IPS DF 4.7 (cell line): ENCODE measurements at regions not wholly inside any gene's neighbourhood (a gene's known extent, or its start where the extent isn't known, plus 50 kb on each side); places are given as distances from the start of the nearest gene placed in this dataset.

Experiments
- DNase-seq: peaks from one replicate; pipeline ENCODE4 v3.0.0-alpha.2; 2013; ENCODE audit warnings: low spot score; ENCODE audit errors: extremely low read depth

DNA sequence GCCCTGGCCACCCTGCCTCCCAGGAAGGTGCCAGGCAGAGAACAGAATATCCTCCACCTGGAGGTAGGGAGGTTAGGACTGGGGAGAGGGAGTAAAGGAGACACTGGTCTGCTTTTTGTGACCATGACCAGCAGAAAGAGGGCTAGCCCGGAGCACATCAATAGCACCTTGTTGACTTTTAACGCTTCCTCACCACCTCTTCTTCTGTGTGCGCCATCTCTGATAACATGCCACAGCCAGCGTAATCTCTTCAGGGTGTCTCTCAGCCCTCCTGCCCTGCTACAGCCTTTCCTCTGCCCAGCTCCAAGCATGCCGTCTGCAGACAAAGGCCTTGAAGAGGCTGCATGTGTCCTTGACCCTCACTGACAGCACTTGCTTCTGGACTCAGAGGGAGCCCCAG, 50.9 kb upstream of the GJA5 start:
- DNase-seq = no peak

DNA sequence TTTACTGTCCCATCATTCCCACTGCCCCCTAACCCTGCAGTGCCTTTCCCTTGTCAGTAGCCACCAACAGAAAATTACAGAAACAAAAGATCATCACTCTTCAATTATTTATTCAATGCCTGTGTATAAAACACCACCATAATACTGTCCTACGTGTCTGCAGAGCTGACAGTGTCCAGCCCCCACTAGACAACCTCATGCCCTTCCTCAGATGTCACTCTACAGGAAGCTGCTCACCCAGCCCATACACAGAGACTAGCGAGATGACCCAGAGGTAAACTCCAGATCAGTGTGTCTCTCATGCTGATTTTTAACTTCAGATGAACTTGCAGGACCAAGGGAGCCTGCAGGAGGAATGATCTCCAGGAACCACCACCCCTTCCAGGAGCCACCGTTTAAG, 51.3 kb upstream of the GJA5 start:
- no peak for DNase-seq

DNA sequence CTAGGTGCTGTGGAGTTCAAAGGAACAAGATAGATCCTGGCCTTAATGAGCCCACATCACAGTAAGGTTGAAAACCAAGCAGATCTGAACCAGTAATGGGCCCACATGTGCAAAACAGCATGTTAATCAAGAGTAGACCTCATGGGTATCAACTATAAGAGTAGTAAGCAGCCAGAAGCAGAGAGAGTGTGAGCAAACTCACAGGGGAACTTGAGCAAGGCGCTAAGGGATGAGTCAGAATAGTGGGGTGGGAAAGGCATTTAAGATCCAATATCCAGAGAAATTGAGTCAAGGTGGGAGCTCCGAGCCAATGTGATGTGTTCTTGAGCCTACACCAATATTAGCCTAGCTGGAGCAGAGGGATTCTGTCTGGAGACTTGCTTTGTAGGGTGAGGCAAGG, 52.4 kb upstream of the GJA5 start:
- DNase-seq = no peak

DNA sequence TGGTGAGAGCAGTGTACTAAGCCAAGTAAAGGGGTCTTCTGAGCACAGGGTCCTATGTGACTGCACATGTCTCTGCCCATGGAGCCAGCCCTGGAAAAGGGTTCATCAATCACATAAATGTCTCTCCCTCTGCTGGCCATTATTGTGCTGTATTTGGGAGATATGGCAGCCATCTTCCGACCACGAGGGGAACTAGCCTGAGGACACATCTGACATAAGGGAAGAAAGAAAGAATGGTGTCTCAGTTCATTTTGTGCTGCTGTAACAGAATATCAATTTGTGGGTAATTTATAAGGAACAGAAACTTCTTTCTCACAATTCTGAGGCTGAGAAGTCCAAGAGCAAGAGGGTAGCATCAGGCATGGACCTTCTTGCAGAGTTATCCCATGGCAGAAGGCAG, 55.1 kb upstream of the GJA5 start:
- DNase-seq = no peak

DNA sequence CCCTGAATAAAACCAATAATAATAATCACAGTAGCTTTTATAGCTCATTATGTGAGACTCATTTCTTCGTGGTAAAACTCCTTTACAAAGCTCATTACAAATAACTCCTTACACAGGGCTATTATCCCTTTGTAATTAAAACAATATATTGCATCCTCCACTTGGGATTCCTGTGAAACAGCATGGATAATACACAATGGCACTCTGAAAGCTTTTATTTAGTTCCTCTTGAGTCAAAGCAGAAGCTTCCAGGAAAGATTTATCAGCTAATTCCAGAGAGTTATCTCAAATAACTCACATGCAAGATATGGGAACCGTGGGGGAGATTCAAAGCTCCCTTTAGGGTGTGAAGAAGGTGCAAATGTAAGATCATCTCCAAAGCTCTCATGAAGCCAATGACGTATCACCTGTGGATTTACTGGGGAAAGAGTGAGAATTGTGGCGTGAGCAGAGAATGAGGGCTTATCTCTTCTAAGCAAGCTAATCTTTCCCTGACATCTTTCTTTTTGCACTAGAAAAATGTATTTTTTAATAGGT, 60.4 kb upstream of the GJA5 start:
- DNase-seq = no peak

DNA sequence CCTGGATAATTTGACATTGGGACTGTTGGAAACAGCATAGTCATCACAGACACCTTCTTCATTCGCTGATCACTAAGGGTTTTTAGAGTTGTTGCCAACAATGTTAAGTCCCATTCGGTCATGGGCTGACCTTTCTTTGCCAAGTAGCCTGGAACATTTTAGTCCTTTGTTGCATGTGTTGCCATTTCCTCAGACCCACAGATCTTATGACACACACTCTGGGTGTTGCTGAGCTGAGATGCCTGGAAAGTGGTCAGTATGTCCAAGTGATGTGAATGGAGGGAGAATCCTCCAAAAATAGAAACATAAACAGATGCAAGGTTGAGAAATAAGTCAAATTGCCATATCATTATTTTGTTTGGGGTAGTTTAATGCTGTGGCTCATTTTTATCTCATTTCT, 61.5 kb upstream of the GJA5 start:
- DNase-seq = no peak

DNA sequence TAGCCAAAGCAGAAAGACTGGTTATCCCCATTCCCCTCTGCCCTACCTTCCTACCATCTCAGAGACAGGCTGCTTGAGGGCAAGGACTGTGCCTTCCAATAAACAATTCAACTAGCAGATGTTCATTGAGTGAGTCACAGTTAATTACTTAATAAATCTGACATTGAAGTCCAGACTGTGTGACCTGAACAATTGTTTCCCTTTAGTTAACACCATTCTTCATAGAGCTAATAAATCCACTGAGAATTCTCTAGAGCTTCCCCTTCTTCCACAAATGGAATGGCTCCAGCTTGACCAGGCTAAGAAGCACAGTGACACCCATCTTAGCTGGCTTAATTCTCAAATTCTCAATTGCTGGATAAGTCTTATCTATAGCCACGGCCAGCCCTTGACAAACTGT, 61.9 kb upstream of the GJA5 start:
- no peak for DNase-seq

DNA sequence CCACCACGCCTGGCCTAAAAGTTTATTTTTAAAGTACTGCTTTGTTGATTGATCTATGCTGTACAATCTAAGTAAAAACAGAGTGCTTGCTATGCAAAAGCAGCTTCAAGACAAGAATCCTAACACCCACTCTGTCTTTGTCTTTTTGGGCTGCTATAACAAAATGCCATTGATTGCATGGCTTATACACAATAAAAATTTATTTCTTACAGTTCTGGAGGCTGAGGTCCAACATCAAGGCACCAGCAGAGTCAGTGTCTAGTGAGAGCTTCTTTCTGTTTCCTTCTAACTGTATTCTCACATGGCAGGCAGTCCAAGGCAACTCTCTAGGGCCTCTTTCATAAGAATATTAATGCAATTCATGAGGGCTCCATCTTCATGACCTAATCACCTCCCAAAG, 63.6 kb upstream of the GJA5 start:
- no peak for DNase-seq

DNA sequence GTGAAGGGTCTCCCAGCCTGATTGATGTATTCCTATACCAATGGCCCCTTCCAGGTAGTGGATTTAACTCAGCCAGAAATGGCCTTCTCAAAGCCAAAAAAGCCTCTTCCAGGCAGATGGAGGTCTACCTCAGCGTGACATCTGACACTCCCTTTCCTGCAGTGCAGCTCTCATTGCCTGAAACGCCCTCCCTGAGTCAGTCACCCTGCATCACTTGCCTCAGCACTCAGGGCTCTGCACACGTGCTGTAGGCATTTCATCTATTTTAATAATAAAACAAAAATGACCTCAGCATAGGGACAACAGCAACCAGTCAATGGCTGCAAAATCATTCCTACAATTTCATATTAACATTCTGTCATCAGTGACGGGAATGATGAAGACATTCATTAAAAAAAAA, 64.4 kb upstream of the GJA5 start:
- DNase-seq = no peak

DNA sequence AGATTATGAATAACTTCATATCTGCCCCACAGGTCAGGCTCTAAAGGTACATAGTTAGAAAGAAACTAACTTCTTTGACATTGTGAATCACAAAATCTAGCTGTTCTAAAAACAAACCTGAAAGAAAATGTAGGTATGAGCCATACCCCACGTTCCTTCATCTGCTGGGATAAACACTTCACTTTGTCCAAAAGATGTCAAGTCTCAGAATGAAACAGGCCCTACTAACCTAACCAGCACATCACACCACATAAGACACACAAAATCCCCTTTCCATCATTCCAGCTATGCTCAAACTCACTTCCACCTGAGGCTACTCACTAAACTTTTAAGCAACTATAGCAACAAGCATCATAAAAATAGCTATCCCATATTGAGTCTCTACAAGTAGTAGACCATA, 65.2 kb upstream of the GJA5 start:
- no peak for DNase-seq

DNA sequence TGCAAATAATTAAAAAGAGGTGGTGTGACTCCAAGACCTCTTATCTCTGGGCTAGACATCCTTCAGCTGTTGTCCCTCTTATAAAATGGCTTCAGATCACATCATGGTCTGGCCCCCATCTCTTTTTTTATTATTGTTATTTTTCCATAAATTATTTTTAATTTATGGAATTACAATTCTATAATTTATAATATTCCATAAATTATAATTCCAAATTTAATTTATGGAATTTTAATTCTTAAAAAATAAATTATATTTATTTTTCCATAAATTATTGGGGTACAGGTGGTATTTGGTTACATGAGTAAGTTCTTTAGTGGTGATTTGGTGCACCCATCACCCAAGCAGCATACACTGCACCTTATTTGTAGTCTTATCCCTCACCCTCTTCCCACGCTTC, 65.9 kb upstream of the GJA5 start:
- DNase-seq = no peak

DNA sequence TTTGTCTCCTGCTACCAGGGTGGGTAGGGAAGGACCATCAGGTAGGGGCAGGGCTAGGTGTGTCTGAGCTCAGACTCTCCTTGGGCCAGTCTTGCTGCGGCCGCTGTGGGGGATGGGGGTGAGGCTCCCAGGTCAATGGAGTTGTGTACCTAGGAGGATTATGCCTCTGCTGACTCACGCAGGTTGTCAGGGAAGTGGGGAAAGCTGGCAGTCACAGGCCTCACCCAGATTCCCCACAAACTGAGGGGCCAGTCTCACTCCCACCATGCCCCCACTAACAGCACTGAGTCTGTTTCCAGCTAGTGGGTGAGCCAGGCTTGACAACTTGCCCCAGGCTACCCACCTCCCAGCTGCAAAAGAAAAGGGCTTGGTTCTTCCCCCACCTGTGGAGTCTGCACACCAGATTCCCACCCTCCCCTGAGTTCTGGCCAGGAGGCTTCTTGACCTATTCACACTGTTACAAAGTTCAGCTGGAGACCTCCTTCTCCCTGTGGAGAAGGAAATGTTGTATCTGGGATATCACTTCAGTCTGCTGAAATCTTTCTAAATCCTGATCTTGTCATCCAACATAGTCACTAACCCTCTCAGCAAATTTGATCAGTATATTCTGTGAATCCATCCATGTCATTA, 69.2 kb upstream of the GJA8 start:
- DNase-seq = no peak

DNA sequence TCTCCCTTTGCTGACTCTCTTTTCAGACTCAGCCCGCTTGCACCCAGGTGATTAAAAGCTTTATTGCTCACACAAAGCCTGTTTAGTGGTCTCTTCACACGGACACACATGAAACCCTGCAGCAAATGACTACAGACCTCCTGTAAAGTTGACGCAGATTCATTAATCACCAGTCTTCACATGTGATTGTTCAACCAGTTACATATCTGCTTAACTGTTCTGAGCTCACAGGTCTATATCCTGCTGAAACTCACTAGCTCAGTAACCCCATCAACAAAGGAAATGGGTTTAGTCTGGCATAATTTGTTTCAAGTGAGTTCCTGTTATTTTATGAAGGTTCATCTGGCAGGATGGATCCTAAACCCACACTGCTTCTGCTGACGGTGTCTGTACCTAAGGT, 68.4 kb upstream of the GJA8 start:
- no peak for DNase-seq

DNA sequence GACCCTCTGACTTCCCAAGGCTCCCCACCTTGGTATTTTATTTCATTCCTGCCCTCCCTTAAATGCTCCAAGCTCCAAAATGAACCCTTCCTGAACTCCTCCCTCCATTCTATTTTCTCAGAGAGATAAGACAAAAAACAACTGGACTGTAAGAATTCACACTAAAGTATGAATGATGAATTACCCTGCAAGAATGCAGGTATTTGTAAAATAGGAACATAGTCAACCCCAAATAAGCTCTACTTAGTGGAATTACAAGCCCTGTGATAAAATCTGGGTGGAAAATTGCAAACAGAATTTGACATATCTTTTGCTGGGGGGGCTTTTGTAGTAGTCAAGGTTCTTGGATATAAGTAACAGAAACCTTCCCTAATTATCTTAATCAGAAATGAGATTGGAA, 67.8 kb upstream of the GJA8 start:
- no peak for DNase-seq

DNA sequence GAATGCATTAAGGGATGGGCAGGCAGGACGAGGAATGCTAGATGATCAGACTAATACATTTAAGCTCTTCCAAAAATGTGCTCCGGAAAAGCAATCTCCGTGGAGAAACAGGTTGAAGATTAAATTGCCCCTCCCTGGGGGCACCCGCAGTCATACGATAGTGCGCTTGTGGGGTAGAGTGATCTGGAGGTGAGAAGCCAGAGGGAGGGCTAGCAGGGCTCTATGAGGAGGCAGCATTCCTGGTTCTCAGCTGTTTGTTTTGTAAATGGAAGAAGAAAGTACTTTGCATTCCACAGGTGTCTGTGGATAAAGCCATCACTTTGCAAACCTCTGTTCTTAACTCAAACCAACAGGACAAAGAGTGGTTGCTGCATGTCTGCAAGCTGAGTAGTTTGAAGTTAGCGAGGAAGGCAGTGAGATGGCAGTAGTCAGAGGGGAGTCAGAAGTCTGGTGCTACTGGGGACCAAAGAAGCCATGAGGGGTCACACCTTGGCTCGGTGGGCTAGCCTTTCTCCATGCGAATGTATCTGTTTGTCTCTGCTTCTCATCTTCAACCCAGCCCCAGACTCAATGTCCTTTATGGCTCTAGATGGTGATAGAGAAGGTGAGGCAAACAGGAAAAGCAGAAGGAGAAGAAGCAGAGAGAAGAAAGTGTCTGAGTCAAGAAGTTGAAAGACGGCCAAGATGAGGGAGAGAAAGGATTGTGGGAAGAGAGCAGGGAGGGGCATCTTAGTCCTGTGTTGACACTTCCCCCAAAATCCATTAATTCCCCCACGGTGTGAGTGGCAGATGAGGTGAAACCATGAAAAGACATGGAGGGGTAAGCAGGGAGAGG, 65.2 kb upstream of the GJA8 start:
- peak; percentile 91 for DNase-seq

DNA sequence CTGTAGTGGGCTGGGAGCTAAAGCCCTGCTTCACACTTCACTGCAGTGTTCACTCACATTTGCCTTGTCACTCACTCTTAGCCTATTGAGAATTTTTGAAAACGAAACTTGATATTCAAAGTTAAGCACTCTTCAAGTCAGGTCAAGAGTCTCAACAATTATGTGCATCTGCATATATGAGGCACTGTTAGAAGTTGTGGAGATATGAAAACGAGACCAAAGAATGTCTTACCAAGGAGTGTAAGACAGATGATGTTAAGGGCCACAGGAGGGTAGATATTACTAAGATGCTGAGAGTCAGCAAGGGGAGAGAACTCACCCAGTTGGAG, 64.7 kb upstream of the GJA8 start:
- no peak for DNase-seq

DNA sequence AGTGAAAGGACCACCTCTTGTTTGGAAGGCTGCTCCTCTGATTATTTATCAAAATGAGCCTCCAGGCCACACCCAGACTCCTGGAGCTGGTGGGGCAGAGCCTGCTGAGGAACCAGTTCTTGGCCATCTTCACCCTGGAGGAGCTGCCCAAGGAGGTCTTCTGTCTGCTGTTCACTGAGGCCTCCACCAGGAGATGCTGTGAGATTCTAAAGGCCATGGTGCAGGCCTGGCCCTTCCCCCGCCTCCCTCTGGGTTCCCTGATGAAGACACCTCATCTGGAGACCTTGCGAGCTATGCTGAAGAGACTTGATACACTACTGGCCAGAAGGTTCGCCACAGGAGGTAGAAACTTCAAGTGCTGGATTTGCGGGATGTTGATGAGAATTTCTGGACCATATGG, 61.7 kb upstream of the GJA8 start:
- DNase-seq = no peak

DNA sequence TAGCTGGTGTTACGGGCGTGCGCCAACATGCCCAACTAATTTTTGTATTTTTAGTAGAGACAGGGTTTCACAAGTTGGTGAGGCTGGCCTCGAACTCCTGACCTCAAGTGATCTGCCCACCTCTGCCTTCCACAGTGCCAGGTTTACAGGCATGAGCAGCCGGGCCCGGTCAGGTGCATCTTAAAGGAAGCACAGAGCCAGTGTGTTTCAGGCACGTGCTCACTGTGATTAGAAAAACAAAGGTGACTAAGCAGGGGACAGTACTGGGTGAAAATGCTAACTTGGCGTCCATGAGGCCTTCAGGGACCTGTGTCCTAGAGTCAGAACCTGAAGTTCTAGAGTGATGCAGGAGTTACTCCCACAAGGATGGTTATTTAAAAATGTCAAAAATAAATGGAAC, 60.0 kb upstream of the GJA8 start:
- DNase-seq = no peak

DNA sequence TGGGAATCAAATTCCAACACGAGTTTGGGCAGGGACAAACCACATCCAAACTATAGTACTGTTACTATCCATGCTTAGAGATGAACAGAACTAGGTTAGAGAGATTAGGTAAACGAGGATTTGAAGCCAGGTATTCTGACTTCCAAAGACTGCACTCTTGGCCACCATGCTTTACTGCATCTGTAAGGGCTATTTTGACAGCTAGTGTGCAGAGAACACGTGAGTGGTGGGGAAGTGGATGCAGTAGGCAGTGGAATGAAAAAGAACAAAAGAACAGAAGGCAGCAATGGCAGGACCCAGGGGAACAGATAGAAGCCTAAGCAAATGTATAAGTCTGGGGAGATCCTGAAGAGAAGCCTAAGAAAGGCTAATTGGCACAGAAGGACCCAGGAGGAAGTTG, 59.1 kb upstream of the GJA8 start:
- no peak for DNase-seq

DNA sequence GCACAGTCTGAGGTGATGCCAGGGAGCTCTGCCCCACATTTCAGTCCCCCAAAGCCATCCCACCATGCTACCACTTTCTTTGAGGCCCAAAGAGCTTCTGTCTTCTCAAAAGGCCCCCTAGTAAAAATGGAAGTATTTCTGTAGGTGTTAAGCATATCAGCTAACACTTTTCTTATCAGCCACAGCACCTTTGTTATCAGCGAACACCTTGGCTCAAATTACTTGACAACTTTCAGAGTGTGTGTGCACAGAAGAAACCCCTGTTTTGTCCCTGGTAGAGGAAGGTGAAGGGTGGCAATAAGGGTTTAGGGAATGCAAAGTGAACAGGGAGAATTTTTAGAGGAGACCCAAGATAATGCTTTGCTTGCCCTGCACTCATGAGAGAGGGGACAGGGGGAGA, 54.8 kb upstream of the GJA8 start:
- no peak for DNase-seq

DNA sequence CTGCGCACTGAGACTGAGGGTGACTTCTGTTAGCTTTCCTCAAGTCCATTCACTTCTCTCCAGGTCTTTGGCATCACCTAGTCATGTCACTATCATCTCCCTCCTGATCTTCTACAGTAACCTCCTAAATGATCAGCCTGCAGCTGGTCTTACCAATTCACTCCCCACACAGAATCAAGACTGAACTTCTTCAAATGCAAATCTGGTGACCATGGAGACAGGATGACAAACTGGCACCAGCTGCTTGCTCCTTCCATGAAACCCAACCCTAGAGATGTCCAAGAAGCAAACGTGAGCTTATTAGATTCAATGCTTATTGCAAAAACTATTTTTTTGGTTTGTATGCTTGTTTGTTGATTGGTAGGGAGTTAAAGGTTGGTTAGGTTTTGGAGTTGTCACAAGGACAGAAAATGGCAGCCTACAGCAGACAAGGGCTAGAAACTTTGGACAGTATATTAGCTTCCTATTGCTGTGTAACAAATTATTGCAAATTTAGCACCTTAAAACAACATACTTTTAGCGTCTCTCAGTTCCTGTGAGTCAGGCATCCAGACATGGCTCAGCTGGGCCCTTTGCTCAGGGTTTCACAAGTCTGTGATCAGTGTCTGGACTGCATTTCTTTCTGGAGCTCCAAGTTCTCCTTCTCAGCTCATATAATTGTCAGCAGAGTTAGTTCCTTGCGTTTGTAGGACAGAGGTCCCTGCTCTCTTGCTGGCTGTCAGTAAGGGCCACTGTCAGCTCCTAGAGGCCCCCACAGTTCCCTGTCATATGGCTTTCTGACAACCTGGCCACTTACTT, 53.3 kb upstream of the GJA8 start:
- no peak for DNase-seq

DNA sequence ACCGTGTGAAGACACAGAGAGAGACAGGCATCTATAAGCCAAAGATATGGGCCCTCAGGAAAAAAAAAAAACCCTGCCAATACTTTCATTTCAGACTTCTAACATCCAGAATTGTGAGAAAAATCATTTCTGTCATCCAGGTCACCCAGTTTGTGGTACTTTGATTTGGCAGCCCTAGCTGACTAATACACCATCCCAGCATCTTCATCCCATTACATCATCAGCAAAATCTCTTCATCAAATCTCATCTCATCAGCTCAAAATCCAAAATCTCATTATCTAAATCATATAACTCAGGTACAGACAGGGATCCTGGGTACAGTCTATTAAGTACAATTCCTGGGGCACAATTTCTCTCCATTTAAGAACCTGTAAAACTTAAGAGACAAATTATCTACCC, 51.9 kb upstream of the GJA8 start:
- DNase-seq = no peak
